ENCODE measurements at regions not wholly inside any gene's neighbourhood (a gene's known extent, or its start where the extent isn't known, plus 50 kb on each side); places are given as distances from the start of the nearest gene placed in this dataset.

DNA sequence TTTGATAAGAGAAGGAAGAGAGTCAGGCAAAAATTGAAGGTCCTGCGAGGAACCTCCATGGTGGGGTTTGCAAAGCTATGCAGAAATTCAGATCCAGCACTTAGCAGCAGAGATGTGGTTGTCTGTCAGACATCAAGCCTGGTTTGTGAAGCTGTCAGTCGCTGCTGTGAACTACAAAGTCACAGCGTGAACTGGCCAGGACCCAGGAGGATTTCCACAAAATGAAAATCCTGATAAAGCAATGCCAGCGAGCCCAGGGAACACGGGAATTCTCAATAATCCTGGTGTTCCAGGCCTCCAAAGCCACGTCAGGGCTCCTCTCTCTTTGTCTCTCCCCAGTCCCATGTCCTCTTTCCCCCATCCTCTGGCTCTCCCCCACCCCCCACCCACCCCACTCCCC lies 296.9 kb upstream of the GADL1 start:
- no peak overlapping the region for H3K4me3 ChIP-seq
- no peak for DNase-seq
- H3K9me3 ChIP-seq, result no peaks in the 10 kb centered on the region
- TF ChIP-seq, protein P1, sequence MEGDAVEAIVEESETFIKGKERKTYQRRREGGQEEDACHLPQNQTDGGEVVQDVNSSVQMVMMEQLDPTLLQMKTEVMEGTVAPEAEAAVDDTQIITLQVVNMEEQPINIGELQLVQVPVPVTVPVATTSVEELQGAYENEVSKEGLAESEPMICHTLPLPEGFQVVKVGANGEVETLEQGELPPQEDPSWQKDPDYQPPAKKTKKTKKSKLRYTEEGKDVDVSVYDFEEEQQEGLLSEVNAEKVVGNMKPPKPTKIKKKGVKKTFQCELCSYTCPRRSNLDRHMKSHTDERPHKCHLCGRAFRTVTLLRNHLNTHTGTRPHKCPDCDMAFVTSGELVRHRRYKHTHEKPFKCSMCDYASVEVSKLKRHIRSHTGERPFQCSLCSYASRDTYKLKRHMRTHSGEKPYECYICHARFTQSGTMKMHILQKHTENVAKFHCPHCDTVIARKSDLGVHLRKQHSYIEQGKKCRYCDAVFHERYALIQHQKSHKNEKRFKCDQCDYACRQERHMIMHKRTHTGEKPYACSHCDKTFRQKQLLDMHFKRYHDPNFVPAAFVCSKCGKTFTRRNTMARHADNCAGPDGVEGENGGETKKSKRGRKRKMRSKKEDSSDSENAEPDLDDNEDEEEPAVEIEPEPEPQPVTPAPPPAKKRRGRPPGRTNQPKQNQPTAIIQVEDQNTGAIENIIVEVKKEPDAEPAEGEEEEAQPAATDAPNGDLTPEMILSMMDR (IDR thresholded peaks at IDR 0.05), result no peak
- H3K27ac ChIP-seq, result no peak overlapping the region
- H3K9ac ChIP-seq (ENCODE audit: low read depth in 2 of 2, low read length in 2 of 2), result no peak overlapping the region
- intact Hi-C loops (cut with DNase I), result no loop called here
- no peaks in the 10 kb centered on the region for H3K27me3 ChIP-seq
- no peaks in the 10 kb centered on the region for H3K36me3 ChIP-seq
- no peaks in the 10 kb centered on the region for H3K4me1 ChIP-seq

DNA sequence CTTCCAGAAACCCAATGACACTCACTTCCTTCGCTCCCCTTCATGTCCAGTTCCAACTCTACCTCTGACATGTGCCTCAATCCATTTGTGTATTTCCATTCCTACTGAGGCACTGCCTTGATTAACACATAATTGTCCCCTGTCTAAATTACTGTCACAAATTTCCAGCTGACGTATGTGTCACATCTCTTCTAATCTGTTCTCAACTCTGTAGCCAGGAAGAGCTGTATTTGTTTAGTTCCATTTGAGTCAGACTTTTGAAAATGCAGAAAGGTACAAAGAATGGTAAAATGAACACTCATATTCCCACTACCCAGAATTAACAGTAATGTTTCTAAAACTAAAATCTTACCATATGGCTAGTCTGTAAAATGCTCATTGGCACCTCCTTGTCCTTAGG lies 299.0 kb upstream of the GADL1 start:
- no peaks in the 10 kb centered on the region for H3K36me3 ChIP-seq
- intact Hi-C loops (cut with DNase I), result no loop called here
- no peaks in the 10 kb centered on the region for H3K4me1 ChIP-seq
- no peak overlapping the region for H3K9ac ChIP-seq (ENCODE audit: low read depth in 2 of 2, low read length in 2 of 2)
- no peaks in the 10 kb centered on the region for H3K27me3 ChIP-seq
- H3K27ac ChIP-seq, result no peak overlapping the region
- TF ChIP-seq, protein P1 (IDR thresholded peaks at IDR 0.05), result no peak
- no peak overlapping the region for H3K4me3 ChIP-seq
- H3K9me3 ChIP-seq, result no peaks in the 10 kb centered on the region
- no peak for DNase-seq

DNA sequence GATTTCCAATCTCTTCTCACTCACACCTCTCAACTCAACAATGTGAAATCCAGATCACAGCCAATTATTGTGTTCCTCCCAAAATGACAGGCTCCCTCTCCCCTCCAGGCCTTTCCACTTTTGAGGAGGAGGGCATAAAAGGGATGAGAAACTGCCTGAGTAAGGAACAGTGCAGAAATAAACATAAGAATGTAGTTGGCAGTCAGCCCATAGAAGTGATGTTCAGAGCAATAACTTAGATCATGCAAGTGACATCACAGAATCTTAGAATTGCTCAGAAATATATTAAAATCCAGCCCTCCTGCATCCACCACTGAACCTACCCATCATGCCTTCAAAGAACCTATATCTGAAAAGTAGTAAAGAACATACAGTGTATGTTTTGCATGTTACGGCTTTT lies 299.4 kb upstream of the GADL1 start:
- Histone ChIP-seq H3K27me3 (no peaks in the 10 kb centered on the region), H3K27ac (no peak overlapping the region), H3K4me1 (no peaks in the 10 kb centered on the region), H3K36me3 (no peaks in the 10 kb centered on the region), H3K9me3 (no peaks in the 10 kb centered on the region), H3K4me3 (no peak overlapping the region), H3K9ac (ENCODE audit: low read depth in 2 of 2, low read length in 2 of 2) (no peak overlapping the region)
- no peak for DNase-seq
- intact Hi-C loops (cut with DNase I), result no loop called here
- TF ChIP-seq, protein P1 (IDR thresholded peaks at IDR 0.05), result no peak

DNA sequence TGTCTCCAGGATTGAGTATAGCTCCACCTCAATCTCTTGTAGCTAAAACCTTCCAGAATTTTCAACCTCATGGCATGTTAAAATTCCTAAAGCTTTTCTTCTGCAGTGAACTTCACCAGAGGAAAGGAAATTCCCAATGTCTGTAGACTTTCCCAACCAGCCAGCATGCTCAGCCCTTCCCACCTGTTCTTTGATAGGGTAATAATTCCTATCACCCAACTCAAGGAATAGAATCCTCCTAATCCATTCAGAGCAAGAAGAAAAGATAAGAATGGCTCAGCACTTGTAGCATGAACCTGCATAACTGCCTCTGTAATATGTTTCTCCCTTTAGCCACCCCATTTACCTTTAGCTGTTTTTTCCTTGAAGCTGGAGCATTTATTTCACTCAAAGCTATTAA lies 301.8 kb upstream of the GADL1 start:
- Histone ChIP-seq H3K9me3 (no peaks in the 10 kb centered on the region), H3K36me3 (no peaks in the 10 kb centered on the region), H3K27ac (no peak overlapping the region), H3K4me3 (no peak overlapping the region), H3K27me3 (no peaks in the 10 kb centered on the region), H3K9ac (ENCODE audit: low read depth in 2 of 2, low read length in 2 of 2) (no peak overlapping the region), H3K4me1 (no peaks in the 10 kb centered on the region)
- no peak for DNase-seq
- TF ChIP-seq, protein P1 (IDR thresholded peaks at IDR 0.05), result no peak
- intact Hi-C loops (cut with DNase I), result no loop called here

DNA sequence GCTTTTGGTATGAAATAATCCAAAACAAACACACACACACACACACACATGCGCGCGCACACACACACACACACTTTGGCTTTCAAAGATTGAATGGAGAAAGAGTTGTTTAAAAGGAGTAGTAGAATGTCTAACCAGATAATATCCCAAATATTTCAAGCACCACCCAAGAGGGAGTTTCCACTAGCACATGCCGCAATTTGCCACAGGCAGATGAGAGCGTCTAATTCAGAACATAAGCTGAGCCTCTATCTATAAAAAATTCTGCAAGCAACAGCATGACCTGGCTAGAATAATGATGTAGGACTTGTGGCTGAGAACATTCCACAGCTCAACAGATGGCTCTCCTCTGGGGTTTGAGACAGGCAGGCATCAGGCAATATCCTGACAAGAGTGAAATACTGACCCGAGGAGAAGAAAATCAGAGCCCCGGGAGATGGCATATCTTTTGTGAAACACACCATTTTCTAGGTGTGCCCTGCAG lies 302.5 kb upstream of the GADL1 start:
- DNase-seq, result no peak
- no peaks in the 10 kb centered on the region for H3K4me1 ChIP-seq
- H3K36me3 ChIP-seq, result no peaks in the 10 kb centered on the region
- H3K9me3 ChIP-seq, result no peaks in the 10 kb centered on the region
- intact Hi-C loops (cut with DNase I), result no loop called here
- TF ChIP-seq, protein P1 (IDR thresholded peaks at IDR 0.05), result no peak
- H3K27me3 ChIP-seq, result no peaks in the 10 kb centered on the region
- no peak overlapping the region for H3K4me3 ChIP-seq
- H3K27ac ChIP-seq, result no peak overlapping the region
- H3K9ac ChIP-seq (ENCODE audit: low read depth in 2 of 2, low read length in 2 of 2), result no peak overlapping the region

DNA sequence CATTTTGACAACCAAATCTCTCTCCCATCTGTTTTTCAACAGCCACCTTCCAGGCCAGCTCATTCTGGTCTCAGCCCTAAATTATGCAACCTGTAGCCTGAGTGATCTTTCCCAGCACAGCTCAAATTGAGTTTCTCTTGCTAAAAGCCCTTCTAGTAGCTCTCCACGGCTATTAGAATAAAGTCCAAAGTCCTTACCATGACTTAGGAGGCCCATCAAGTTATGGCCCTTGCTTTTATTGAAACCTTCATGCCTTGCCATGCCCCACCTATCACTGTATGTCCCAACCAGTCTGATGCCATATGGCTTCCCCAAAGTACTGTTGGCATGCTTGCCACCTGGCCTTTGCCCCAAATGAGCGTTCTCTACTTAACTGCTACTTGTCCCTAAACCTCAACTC lies 303.5 kb upstream of the GADL1 start:
- no peaks in the 10 kb centered on the region for H3K27me3 ChIP-seq
- H3K4me1 ChIP-seq, result no peaks in the 10 kb centered on the region
- intact Hi-C loops (cut with DNase I), result no loop called here
- H3K4me3 ChIP-seq, result no peak overlapping the region
- no peak overlapping the region for H3K9ac ChIP-seq (ENCODE audit: low read depth in 2 of 2, low read length in 2 of 2)
- no peaks in the 10 kb centered on the region for H3K9me3 ChIP-seq
- DNase-seq, result peak; percentile 68
- H3K36me3 ChIP-seq, result no peaks in the 10 kb centered on the region
- TF ChIP-seq, protein P1 (IDR thresholded peaks at IDR 0.05), result no peak
- no peak overlapping the region for H3K27ac ChIP-seq
